Neural progenitor cell (in vitro differentiated cells): ENCODE measurements at regions not wholly inside any gene's neighbourhood (a gene's known extent, or its start where the extent isn't known, plus 50 kb on each side); places are given as distances from the start of the nearest gene placed in this dataset.
A peak's percentile ranks its signal among the peaks of the same experiment; 100 is the strongest.

Source experiments
- DNase-seq: peaks from one replicate; pipeline ENCODE4 v3.0.0-alpha.2; 2016; ENCODE audit warnings: low spot score
- H2AFZ ChIP-seq: fragments of 200-600 bp; sonication (generic); replicated peaks from 2 replicates; pipeline ENCODE4 v1.6.1; 2016; ENCODE audit warnings: antibody characterized with exemption
- H3F3A ChIP-seq: fragments of 200-600 bp; sonication (generic); 2 replicates; pipeline ENCODE4 v1.6.1; 2016; ENCODE audit warnings: antibody characterized with exemption, low read depth
- H3K27ac ChIP-seq: fragments of 200-600 bp; sonication (generic); 2 replicates; pipeline ENCODE4 v1.5.1; 2016; ENCODE audit warnings: mild to moderate bottlenecking
- H3K27me3 ChIP-seq: fragments of 200-600 bp; sonication (generic); 2 replicates; pipeline ENCODE4 v1.6.1; 2016; ENCODE audit warnings: mild to moderate bottlenecking, moderate library complexity
- H3K36me3 ChIP-seq: fragments of 200-600 bp; sonication (generic); 2 replicates; pipeline ENCODE4 v1.5.1; 2016
- H3K4me1 ChIP-seq: fragments of 200-600 bp; sonication (generic); 2 replicates; pipeline ENCODE4 v1.6.1; 2016; ENCODE audit warnings: mixed run types
- H3K4me2 ChIP-seq: fragments of 200-600 bp; sonication (generic); 2 replicates; pipeline ENCODE4 v1.6.1; 2016
- H3K4me3 ChIP-seq: fragments of 200-600 bp; sonication (generic); 2 replicates; pipeline ENCODE4 v1.5.1; 2016
- H3K79me2 ChIP-seq: fragments of 200-600 bp; sonication (generic); 2 replicates; pipeline ENCODE4 v1.6.1; 2016; ENCODE audit warnings: low read depth
- H3K9ac ChIP-seq: fragments of 200-600 bp; sonication (generic); 2 replicates; pipeline ENCODE4 v1.6.1; 2016
- H3K9me3 ChIP-seq: fragments of 200-600 bp; sonication (generic); 2 replicates; pipeline ENCODE4 v1.5.1; 2016; ENCODE audit warnings: low read depth
- H4K20me1 ChIP-seq: fragments of 200-600 bp; sonication (generic); 2 replicates; pipeline ENCODE4 v1.6.1; 2016; ENCODE audit warnings: low read depth
- H3K27ac Mint-ChIP-seq: 3 replicates; pipeline ENCODE4 v1.8.0; 2021; ENCODE audit warnings: mixed read lengths
- H3K27me3 Mint-ChIP-seq: 2 replicates; pipeline ENCODE4 v1.8.0; 2022; ENCODE audit warnings: low read depth, mild to moderate bottlenecking, inconsistent platforms, moderate library complexity, mixed read lengths; ENCODE audit not compliant: insufficient read depth
- H3K36me3 Mint-ChIP-seq: 3 replicates; pipeline ENCODE4 v1.8.0; 2021; ENCODE audit warnings: mixed read lengths
- H3K4me1 Mint-ChIP-seq: 3 replicates; pipeline ENCODE4 v1.8.0; 2021; ENCODE audit warnings: mixed read lengths
- H3K4me3 Mint-ChIP-seq: 3 replicates; pipeline ENCODE4 v1.8.0; 2021; ENCODE audit warnings: mild to moderate bottlenecking, moderate library complexity, mixed read lengths
- H3K9me3 Mint-ChIP-seq: 3 replicates; pipeline ENCODE4 v1.8.0; 2020; ENCODE audit warnings: mixed read lengths
- CTCF ChIP-seq: fragments of 200-600 bp; sonication (generic); IDR thresholded peaks from 2 replicates; pipeline ENCODE4 v1.5.1; 2017; ENCODE audit warnings: antibody characterized with exemption, mild to moderate bottlenecking
- EZH2 ChIP-seq: fragments of 200-600 bp; sonication (generic); IDR thresholded peaks from 2 replicates; pipeline ENCODE4 v1.6.1; 2017; ENCODE audit warnings: antibody characterized with exemption, mild to moderate bottlenecking, moderate library complexity
- EZH2phosphoT487 ChIP-seq: fragments of 200-600 bp; sonication (generic); IDR thresholded peaks from 2 replicates; pipeline ENCODE4 v1.6.1; 2017; ENCODE audit warnings: antibody characterized with exemption

DNA sequence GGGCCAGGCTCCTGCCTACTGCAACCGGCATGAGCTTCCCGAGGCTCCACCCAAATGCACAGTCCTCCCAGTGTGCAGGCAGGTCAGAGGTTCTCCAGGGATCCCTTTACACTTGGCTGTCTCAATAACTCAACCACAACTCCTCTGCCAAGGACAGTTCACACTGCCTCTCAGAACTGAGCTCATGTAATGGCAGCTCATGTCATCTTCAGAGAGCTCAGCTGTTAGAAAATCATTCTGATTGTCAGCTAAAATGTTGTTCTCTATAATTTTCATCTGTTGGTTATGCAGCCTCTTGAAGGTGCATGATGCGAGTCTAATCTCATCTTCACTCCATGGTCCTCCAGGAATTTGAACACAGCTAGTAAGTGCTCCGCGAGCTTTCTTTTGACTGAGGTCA lies 76.7 kb downstream of the SST start:
- Histone ChIP-seq H3K9ac (no peak overlapping the region), H3K27me3 (no peaks in the 10 kb centered on the region), H3K4me1 (peaks cover 17% of the 10 kb centered on the region), H2AFZ (peak overlapping the region; percentile 5), H3K4me2 (no peak overlapping the region), H4K20me1 (no peaks in the 10 kb centered on the region), H3K27ac (no peak overlapping the region), H3K36me3 (no peaks in the 10 kb centered on the region), H3K4me3 (no peak overlapping the region), H3K79me2 (no peaks in the 10 kb centered on the region), H3F3A (no peaks in the 10 kb centered on the region), H3K9me3 (no peaks in the 10 kb centered on the region)
- no peak for DNase-seq
- H3K9me3 Mint-ChIP-seq: no peaks in the 10 kb centered on the region
- H3K36me3 Mint-ChIP-seq: no peaks in the 10 kb centered on the region
- no peak overlapping the region for H3K4me3 Mint-ChIP-seq
- TF ChIP-seq CTCF (no peak), EZH2 (no peak), EZH2phosphoT487 (no peak)
- no peaks in the 10 kb centered on the region for H3K27me3 Mint-ChIP-seq
- peaks cover 23% of the 10 kb centered on the region for H3K4me1 Mint-ChIP-seq
- H3K27ac Mint-ChIP-seq: no peak overlapping the region

- Mint-ChIP-seq H3K9me3 (no peaks in the 10 kb centered on the region), H3K4me3 (no peak overlapping the region), H3K36me3 (no peaks in the 10 kb centered on the region), H3K4me1 (peaks cover 23% of the 10 kb centered on the region), H3K27ac (peak overlapping the region; percentile 74), H3K27me3 (peaks cover 2% of the 10 kb centered on the region)
- peak; percentile 31 for DNase-seq
- no peak overlapping the region for H3K27ac ChIP-seq
- no peaks in the 10 kb centered on the region for H4K20me1 ChIP-seq
- peak overlapping the region; percentile 59 for H3K4me2 ChIP-seq
- TF ChIP-seq EZH2phosphoT487 (no peak), CTCF (no peak), EZH2 (no peak)
- H3K79me2 ChIP-seq: no peaks in the 10 kb centered on the region
- no peaks in the 10 kb centered on the region for H3K36me3 ChIP-seq
- H3K4me1 ChIP-seq: peaks cover 17% of the 10 kb centered on the region
- no peaks in the 10 kb centered on the region for H3K9me3 ChIP-seq
- H2AFZ ChIP-seq: peak overlapping the region; percentile 91
- H3K9ac ChIP-seq: no peak overlapping the region
- H3K4me3 ChIP-seq: no peak overlapping the region
- H3K27me3 ChIP-seq: no peaks in the 10 kb centered on the region
- no peaks in the 10 kb centered on the region for H3F3A ChIP-seq
These were observed 79.2 kb downstream of the SST start for GRCh38 chr3:187590861-187591576.

DNA sequence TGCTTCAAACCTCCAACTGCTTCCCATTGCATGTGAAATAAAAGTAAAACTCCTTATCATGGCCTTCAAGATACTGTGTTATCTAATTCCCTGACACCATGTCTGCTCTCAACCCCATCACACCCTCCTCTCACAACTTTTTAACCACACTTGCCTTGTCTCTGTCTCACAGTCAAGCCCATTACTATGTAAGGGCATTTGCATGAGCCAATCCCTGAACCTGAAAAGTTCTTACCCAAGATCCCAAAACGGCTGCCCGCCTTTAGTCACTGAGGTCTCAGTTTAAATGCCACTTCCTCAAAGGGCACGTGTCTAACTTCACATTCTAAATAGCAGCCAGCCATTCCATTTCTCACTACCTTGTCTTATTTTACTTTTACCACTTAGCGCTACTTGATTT lies 83.1 kb downstream of the SST start:
- H3K36me3 ChIP-seq: no peaks in the 10 kb centered on the region
- Mint-ChIP-seq H3K9me3 (no peaks in the 10 kb centered on the region), H3K36me3 (no peaks in the 10 kb centered on the region), H3K4me3 (no peak overlapping the region), H3K27me3 (peaks cover 2% of the 10 kb centered on the region), H3K4me1 (peaks cover 12% of the 10 kb centered on the region), H3K27ac (no peak overlapping the region)
- no peak for DNase-seq
- peaks cover 16% of the 10 kb centered on the region for H3K4me1 ChIP-seq
- no peaks in the 10 kb centered on the region for H4K20me1 ChIP-seq
- no peak overlapping the region for H3K9ac ChIP-seq
- H3K9me3 ChIP-seq: no peaks in the 10 kb centered on the region
- no peak overlapping the region for H3K4me2 ChIP-seq
- no peak overlapping the region for H2AFZ ChIP-seq
- no peak for TF ChIP-seq EZH2
- no peak for TF ChIP-seq EZH2phosphoT487
- TF ChIP-seq CTCF: no peak
- no peaks in the 10 kb centered on the region for H3K27me3 ChIP-seq
- H3K4me3 ChIP-seq: no peak overlapping the region
- no peaks in the 10 kb centered on the region for H3F3A ChIP-seq
- no peaks in the 10 kb centered on the region for H3K79me2 ChIP-seq
- no peak overlapping the region for H3K27ac ChIP-seq
